Activated CD8-positive, alpha-beta memory T cell treated with anti-CD3 and anti-CD28 coated beads, Interleukin-2, amount 10 ng/mL, durations not matched to agents 7 days and 5 days (primary cell): ENCODE measurements at regions not wholly inside any gene's neighbourhood (a gene's known extent, or its start where the extent isn't known, plus 50 kb on each side); places are given as distances from the start of the nearest gene placed in this dataset.

Experiments used
- ATAC-seq: fragments of 150-1000 bp; cut with Tn5 transposase; one replicate; pipeline ENCODE4 v1.10.0; 2021; ENCODE audit warnings: moderate library complexity
- CTCF ChIA-PET: fragments of 350-600 bp; sonication (Branson Sonifier 250); formaldehyde crosslinking; loops from one replicate; lab custom pipeline; 2021; ENCODE audit warnings: antibody characterized with exemption; lab: Charles Lee
- DNase-seq: peaks from one replicate; pipeline ENCODE4 v3.0.0-alpha.2; 2020
- H3K27ac Mint-ChIP-seq: one replicate; pipeline ENCODE4 v1.8.0; 2021; ENCODE audit warnings: mild to moderate bottlenecking, mixed read lengths
- H3K27me3 Mint-ChIP-seq: one replicate; pipeline ENCODE4 v1.8.0; 2021; ENCODE audit warnings: mixed read lengths
- H3K36me3 Mint-ChIP-seq: one replicate; pipeline ENCODE4 v1.8.0; 2021; ENCODE audit warnings: mild to moderate bottlenecking, mixed read lengths
- H3K4me1 Mint-ChIP-seq: one replicate; pipeline ENCODE4 v1.8.0; 2021; ENCODE audit warnings: mixed read lengths
- H3K4me3 Mint-ChIP-seq: one replicate; pipeline ENCODE4 v1.8.0; 2021; ENCODE audit warnings: mild to moderate bottlenecking, moderate library complexity, mixed read lengths
- H3K9me3 Mint-ChIP-seq: one replicate; pipeline ENCODE4 v1.8.0; 2022; ENCODE audit warnings: low read depth, mixed read lengths

GRCh38 chr4:173909294-173909693 lies 374.2 kb downstream of the FBXO8 start:
- Mint-ChIP-seq H3K27me3 (no peaks in the 10 kb centered on the region), H3K4me1 (no peaks in the 10 kb centered on the region), H3K9me3 (no peaks in the 10 kb centered on the region), H3K4me3 (no peak overlapping the region), H3K27ac (no peak overlapping the region), H3K36me3 (no peaks in the 10 kb centered on the region)
- ATAC-seq (no peak), DNase-seq (no peak)
- CTCF ChIA-PET, result no interaction called here

GRCh38 chr4:173899813-173900212 lies 369.8 kb upstream of the HAND2 start:
- no peaks in the 10 kb centered on the region for H3K4me1 Mint-ChIP-seq
- H3K27ac Mint-ChIP-seq, result no peak overlapping the region
- H3K9me3 Mint-ChIP-seq, result no peaks in the 10 kb centered on the region
- H3K36me3 Mint-ChIP-seq, result no peaks in the 10 kb centered on the region
- DNase-seq (no peak), ATAC-seq (no peak)
- no peaks in the 10 kb centered on the region for H3K27me3 Mint-ChIP-seq
- no peak overlapping the region for H3K4me3 Mint-ChIP-seq
- CTCF ChIA-PET, result no interaction called here

- no peaks in the 10 kb centered on the region for H3K4me1 Mint-ChIP-seq
- ATAC-seq (no peak), DNase-seq (no peak)
- peaks cover 8% of the 10 kb centered on the region for H3K9me3 Mint-ChIP-seq
- H3K27ac Mint-ChIP-seq, result no peak overlapping the region
- no peak overlapping the region for H3K4me3 Mint-ChIP-seq
- CTCF ChIA-PET, result no interaction called here
- H3K36me3 Mint-ChIP-seq, result no peaks in the 10 kb centered on the region
- no peaks in the 10 kb centered on the region for H3K27me3 Mint-ChIP-seq
These were observed 361.0 kb upstream of the HAND2 start for GRCh38 chr4:173891072-173891471.

- CTCF ChIA-PET, result no interaction called here
These were observed 353.8 kb upstream of the HAND2 start for GRCh38 chr4:173883821-173884220.

GRCh38 chr4:173880897-173881296 lies 350.9 kb upstream of the HAND2 start:
- no peaks in the 10 kb centered on the region for H3K9me3 Mint-ChIP-seq
- no peak for DNase-seq
- no peak overlapping the region for H3K4me3 Mint-ChIP-seq
- H3K27ac Mint-ChIP-seq, result no peak overlapping the region
- H3K4me1 Mint-ChIP-seq, result no peaks in the 10 kb centered on the region
- no peaks in the 10 kb centered on the region for H3K27me3 Mint-ChIP-seq
- no peaks in the 10 kb centered on the region for H3K36me3 Mint-ChIP-seq
- CTCF ChIA-PET, result no interaction called here
- ATAC-seq, result no peak

More at GRCh38 chr4:173883821-173884220, 353.8 kb upstream of the HAND2 start:
- no peaks in the 10 kb centered on the region for H3K36me3 Mint-ChIP-seq
- DNase-seq, result no peak
- H3K9me3 Mint-ChIP-seq, result peaks cover 2% of the 10 kb centered on the region
- H3K4me1 Mint-ChIP-seq, result no peaks in the 10 kb centered on the region
- H3K27ac Mint-ChIP-seq, result no peak overlapping the region
- ATAC-seq, result no peak
- H3K4me3 Mint-ChIP-seq, result no peak overlapping the region
- H3K27me3 Mint-ChIP-seq, result no peaks in the 10 kb centered on the region

GRCh38 chr4:173879509-173879908 lies 349.5 kb upstream of the HAND2 start:
- no peak for ATAC-seq
- H3K27ac Mint-ChIP-seq, result no peak overlapping the region
- DNase-seq, result no peak
- no peaks in the 10 kb centered on the region for H3K4me1 Mint-ChIP-seq
- no peaks in the 10 kb centered on the region for H3K36me3 Mint-ChIP-seq
- H3K9me3 Mint-ChIP-seq, result no peaks in the 10 kb centered on the region
- no peaks in the 10 kb centered on the region for H3K27me3 Mint-ChIP-seq
- no peak overlapping the region for H3K4me3 Mint-ChIP-seq
- CTCF ChIA-PET, result no interaction called here

GRCh38 chr4:173878701-173879100 lies 348.7 kb upstream of the HAND2 start:
- Mint-ChIP-seq H3K4me3 (no peak overlapping the region), H3K27ac (no peak overlapping the region), H3K27me3 (no peaks in the 10 kb centered on the region), H3K9me3 (no peaks in the 10 kb centered on the region), H3K36me3 (no peaks in the 10 kb centered on the region), H3K4me1 (no peaks in the 10 kb centered on the region)
- ATAC-seq (no peak), DNase-seq (no peak)
- CTCF ChIA-PET, result no interaction called here

GRCh38 chr4:173871643-173872042 lies 341.6 kb upstream of the HAND2 start:
- Mint-ChIP-seq H3K9me3 (peaks cover 2% of the 10 kb centered on the region), H3K27me3 (no peaks in the 10 kb centered on the region), H3K4me1 (no peaks in the 10 kb centered on the region), H3K27ac (no peak overlapping the region), H3K36me3 (no peaks in the 10 kb centered on the region), H3K4me3 (no peak overlapping the region)
- no peak for ATAC-seq
- DNase-seq, result no peak
- CTCF ChIA-PET, result no interaction called here

- ATAC-seq (no peak), DNase-seq (no peak)
- Mint-ChIP-seq H3K36me3 (no peaks in the 10 kb centered on the region), H3K4me1 (no peaks in the 10 kb centered on the region), H3K27ac (no peak overlapping the region), H3K4me3 (no peak overlapping the region), H3K27me3 (no peaks in the 10 kb centered on the region), H3K9me3 (peaks cover 2% of the 10 kb centered on the region)
- CTCF ChIA-PET, result no interaction called here
These were observed 336.4 kb upstream of the HAND2 start for GRCh38 chr4:173866322-173867026.

- no peak overlapping the region for H3K4me3 Mint-ChIP-seq
- H3K36me3 Mint-ChIP-seq, result no peaks in the 10 kb centered on the region
- H3K4me1 Mint-ChIP-seq, result no peaks in the 10 kb centered on the region
- no peaks in the 10 kb centered on the region for H3K27me3 Mint-ChIP-seq
- DNase-seq, result no peak
- CTCF ChIA-PET, result no interaction called here
- H3K9me3 Mint-ChIP-seq, result no peaks in the 10 kb centered on the region
- H3K27ac Mint-ChIP-seq, result no peak overlapping the region
- no peak for ATAC-seq
These were observed 332.7 kb upstream of the HAND2 start for GRCh38 chr4:173862754-173863153.

- Mint-ChIP-seq H3K27me3 (no peaks in the 10 kb centered on the region), H3K4me1 (no peaks in the 10 kb centered on the region), H3K36me3 (no peaks in the 10 kb centered on the region), H3K27ac (no peak overlapping the region), H3K4me3 (no peak overlapping the region), H3K9me3 (no peaks in the 10 kb centered on the region)
- DNase-seq (no peak), ATAC-seq (no peak)
- CTCF ChIA-PET, result no interaction called here
These were observed 330.1 kb upstream of the HAND2 start for GRCh38 chr4:173860094-173860493.

GRCh38 chr4:173859091-173859713 lies 329.2 kb upstream of the HAND2 start:
- H3K27me3 Mint-ChIP-seq, result no peaks in the 10 kb centered on the region
- no peaks in the 10 kb centered on the region for H3K36me3 Mint-ChIP-seq
- H3K4me1 Mint-ChIP-seq, result no peaks in the 10 kb centered on the region
- no peak for DNase-seq
- CTCF ChIA-PET, result no interaction called here
- no peak for ATAC-seq
- no peaks in the 10 kb centered on the region for H3K9me3 Mint-ChIP-seq
- no peak overlapping the region for H3K27ac Mint-ChIP-seq
- no peak overlapping the region for H3K4me3 Mint-ChIP-seq

GRCh38 chr4:173858471-173858870 lies 328.4 kb upstream of the HAND2 start:
- Mint-ChIP-seq H3K4me3 (no peak overlapping the region), H3K9me3 (no peaks in the 10 kb centered on the region), H3K36me3 (no peaks in the 10 kb centered on the region), H3K4me1 (no peaks in the 10 kb centered on the region), H3K27me3 (no peaks in the 10 kb centered on the region), H3K27ac (no peak overlapping the region)
- no peak for ATAC-seq
- CTCF ChIA-PET, result no interaction called here
- DNase-seq, result no peak

GRCh38 chr4:173857828-173858227 lies 327.8 kb upstream of the HAND2 start:
- ATAC-seq, result no peak
- Mint-ChIP-seq H3K27ac (no peak overlapping the region), H3K4me3 (no peak overlapping the region), H3K9me3 (no peaks in the 10 kb centered on the region), H3K27me3 (no peaks in the 10 kb centered on the region), H3K36me3 (no peaks in the 10 kb centered on the region), H3K4me1 (no peaks in the 10 kb centered on the region)
- no peak for DNase-seq
- CTCF ChIA-PET, result no interaction called here
